Mammary epithelial cell (primary cell): ENCODE measurements at regions not wholly inside any gene's neighbourhood (a gene's known extent, or its start where the extent isn't known, plus 50 kb on each side); places are given as distances from the start of the nearest gene placed in this dataset.

Experiments
- EZH2 ChIP-seq: IDR thresholded peaks from 2 replicates; pipeline ENCODE4 v1.6.1; 2012; ENCODE audit warnings: low read length, inconsistent platforms, borderline replicate concordance
- TF ChIP-seq, protein P1 (sequence below), 2 donors: IDR thresholded peaks in 1 of 2; conservative IDR thresholded peaks in 1 of 2; 2 replicates each; pipeline ENCODE4 v1.5.1; 2011 to 2012; ENCODE audit warnings: inconsistent platforms in 2 of 2, low read length in 2 of 2, mild to moderate bottlenecking in 2 of 2, control low read depth in 1 of 2, low read depth in 1 of 2; ENCODE audit not compliant: insufficient read depth in 1 of 2; ENCODE audit errors: extremely low read depth in 1 of 2

DNA sequence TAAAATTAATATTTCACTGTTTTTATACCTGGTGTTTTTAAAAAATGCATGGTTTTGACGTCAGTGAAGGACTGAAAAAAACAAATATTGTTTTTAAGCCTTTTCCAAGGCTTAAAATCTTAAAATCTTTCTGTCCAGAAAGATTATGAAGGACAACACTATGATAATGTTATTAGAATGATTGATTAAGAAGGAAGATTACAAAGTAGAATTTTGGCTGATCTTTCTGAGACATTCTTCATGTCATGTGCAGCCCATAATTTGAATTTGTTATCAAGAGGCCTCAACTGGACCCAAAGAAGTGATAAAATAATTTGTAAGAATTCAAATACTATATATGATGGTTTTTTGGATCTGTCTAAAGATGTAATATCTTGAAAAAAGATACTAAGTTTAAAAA, 584.4 kb upstream of the CXADR start:
- TF ChIP-seq, protein P1, sequence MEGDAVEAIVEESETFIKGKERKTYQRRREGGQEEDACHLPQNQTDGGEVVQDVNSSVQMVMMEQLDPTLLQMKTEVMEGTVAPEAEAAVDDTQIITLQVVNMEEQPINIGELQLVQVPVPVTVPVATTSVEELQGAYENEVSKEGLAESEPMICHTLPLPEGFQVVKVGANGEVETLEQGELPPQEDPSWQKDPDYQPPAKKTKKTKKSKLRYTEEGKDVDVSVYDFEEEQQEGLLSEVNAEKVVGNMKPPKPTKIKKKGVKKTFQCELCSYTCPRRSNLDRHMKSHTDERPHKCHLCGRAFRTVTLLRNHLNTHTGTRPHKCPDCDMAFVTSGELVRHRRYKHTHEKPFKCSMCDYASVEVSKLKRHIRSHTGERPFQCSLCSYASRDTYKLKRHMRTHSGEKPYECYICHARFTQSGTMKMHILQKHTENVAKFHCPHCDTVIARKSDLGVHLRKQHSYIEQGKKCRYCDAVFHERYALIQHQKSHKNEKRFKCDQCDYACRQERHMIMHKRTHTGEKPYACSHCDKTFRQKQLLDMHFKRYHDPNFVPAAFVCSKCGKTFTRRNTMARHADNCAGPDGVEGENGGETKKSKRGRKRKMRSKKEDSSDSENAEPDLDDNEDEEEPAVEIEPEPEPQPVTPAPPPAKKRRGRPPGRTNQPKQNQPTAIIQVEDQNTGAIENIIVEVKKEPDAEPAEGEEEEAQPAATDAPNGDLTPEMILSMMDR (conservative IDR thresholded peaks at IDR 0.05 in 1 of 2, IDR thresholded peaks at IDR 0.05 in 1 of 2; ENCODE audit: extremely low read depth in 1 of 2, insufficient read depth in 1 of 2, low read depth in 1 of 2, low read length in 2 of 2): no peak
- no peak for TF ChIP-seq EZH2
